D341Med (cell line): ENCODE measurements at regions not wholly inside any gene's neighbourhood (a gene's known extent, or its start where the extent isn't known, plus 50 kb on each side); places are given as distances from the start of the nearest gene placed in this dataset.
"Not testable (repeated sequence)": the region's sequence is repeated elsewhere in the genome, so short reads cannot be mapped to it uniquely, and the experiment has no call there.

Experiments
- DNase-seq: peaks from one replicate; pipeline ENCODE4 v3.0.0; 2012; ENCODE audit warnings: low spot score

GRCh38 chr10:2891073-2891769 is 176.1 kb upstream of the PFKP start:
- DNase-seq: no peak

- no peak for DNase-seq
These were observed 177.3 kb upstream of the PFKP start for GRCh38 chr10:2890093-2890492.

- DNase-seq: no peak
These were observed 178.8 kb upstream of the PFKP start for GRCh38 chr10:2888403-2889004.

- no peak for DNase-seq
These were observed 179.8 kb upstream of the PFKP start for GRCh38 chr10:2887391-2888070.

DNA sequence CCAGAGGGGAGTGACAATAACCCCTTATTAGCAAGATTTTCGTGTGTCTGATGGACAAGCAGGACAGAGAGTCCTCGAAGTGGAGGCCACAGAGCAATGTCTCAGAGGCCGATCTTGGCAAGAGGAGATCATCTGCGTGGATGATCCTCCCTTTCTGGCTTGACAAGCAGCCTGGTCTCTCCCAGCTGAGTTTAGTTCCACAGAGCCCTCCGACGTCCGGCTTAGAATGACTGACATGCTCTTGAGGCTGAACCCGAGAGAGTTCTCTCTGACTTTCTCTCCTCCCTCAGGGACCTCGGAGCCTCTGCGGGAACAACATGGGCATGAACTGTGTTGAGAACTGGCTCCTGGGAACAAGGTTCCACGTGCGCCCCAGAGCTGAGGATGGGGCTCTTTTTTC is 180.7 kb upstream of the PFKP start:
- no peak for DNase-seq

DNA sequence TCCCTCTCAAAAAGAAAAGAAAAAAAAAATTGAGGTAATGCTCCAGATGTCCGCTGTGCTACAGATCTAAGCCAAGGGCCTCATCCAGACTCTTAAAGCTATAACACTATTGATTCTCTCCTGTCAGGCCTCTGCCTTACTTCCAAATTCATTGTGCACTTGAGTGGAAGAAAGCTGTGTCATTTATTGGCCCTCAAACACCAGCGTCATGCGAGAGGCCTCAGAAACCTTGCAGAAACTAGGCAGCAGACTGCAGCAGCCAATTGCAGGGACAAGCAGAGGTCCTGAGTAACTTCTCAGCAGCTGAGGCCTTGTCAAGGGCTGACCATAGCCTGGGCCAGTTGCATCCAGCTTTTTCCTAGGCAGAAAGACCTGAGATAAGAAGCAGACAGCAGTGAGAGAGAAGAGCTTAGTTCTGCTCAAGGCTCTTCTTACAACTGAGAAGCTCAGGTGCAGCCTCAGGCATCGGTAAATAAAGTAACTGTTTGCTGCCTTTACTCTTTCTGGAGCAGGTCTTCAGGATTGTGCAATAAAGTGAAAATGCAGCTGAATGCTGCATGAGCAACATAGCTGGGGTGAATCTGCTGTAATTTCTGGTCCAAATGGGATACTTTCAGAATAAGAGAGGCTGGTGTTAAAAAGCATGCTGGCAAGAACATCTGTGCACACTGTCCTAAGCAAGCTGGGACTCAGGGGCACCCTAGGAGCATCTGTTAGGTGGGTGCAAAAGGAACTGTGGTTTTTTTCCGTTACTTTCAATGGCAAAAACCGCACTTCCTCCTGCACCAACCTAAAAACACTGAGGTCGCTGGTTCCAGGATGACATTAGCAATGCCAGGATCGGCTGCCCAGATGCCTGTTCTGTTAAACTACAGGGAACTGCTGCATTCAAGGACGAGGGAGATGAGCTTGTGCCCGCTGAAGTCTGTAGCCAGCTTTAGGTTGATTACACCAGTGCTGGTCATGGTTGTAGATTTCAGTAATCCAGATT is 181.8 kb upstream of the PFKP start:
- no peak for DNase-seq

- not testable (repeated sequence) for DNase-seq
These were observed 183.3 kb upstream of the PFKP start for GRCh38 chr10:2883983-2884540.

DNA sequence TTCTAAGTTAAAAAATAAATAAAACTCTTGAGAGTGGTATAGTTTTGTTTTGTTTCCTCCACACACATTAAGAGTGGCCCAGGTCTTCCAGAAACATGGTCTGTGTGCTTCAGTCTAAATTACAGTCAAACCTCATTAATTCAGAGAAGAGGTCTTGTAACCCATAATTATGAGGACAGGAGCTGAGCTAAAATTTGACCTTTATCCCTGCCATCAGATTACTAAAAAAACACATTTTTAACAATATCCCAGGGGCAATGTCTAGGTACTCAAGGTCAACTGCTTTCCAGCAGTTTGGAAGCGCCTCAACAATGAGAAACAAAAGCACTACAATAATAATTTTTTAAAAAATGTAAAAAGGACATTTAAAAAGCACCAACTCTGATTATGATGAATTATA is 184.1 kb upstream of the PFKP start:
- DNase-seq: no peak

DNA sequence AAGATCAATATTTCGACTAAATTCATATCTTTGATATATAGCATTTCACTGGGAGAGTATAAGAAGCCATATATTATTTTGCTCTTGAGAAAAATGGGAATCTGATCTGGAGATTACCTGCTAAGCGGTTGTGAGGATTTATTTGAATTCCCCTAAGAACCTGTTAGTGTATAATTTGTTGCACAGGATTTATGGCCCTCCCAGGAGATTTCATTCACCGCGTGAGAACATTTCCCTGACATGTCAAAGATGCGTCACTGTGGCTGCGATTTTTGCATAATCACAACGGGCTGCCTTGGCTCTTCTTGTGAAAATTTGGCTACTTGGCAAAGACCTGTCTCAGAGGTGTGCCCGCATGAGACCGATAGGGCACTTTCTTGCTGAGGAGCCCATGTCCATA is 184.7 kb upstream of the PFKP start:
- peak; percentile 56 for DNase-seq

- DNase-seq: no peak
These were observed 185.4 kb upstream of the PFKP start for GRCh38 chr10:2881720-2882620.

DNA sequence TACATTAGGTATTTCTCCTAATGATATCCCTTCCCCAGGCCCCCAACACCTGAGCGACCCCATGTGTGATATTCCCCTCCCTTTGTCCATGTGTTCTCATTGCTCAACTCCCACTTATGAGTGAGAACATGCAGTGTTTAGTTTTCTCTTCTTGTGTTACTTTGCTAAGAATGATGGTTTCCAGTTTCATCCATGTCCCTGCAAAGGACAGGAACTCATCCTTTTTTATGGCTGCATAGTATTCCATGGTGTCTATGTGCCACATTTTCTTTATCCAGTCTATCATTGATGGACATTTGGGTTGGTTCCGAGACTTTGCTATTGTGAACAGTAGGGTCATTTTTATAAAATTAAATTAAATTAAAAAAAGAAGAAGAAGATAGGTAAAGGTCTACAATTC is 187.3 kb upstream of the PFKP start:
- DNase-seq: not testable (repeated sequence)

GRCh38 chr10:2878818-2879217 is 188.5 kb upstream of the PFKP start:
- no peak for DNase-seq

DNA sequence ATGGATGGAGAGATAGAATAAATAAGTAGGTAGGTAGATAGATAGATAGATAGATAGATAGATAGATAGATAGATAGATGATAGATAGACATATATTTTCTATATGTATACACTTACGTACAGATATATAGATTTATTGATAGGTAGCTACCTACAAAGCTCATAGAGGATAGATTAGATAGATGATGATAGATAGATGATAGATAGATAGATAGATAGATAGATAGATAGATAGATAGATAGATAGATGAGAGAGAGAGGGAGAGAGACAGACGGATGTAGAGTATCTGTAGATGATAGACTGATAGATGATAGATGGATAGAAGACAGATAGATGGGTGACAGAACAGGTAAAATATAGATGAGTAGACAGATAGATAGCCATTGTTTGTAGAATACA is 191.3 kb upstream of the PFKP start:
- DNase-seq: no peak

DNA sequence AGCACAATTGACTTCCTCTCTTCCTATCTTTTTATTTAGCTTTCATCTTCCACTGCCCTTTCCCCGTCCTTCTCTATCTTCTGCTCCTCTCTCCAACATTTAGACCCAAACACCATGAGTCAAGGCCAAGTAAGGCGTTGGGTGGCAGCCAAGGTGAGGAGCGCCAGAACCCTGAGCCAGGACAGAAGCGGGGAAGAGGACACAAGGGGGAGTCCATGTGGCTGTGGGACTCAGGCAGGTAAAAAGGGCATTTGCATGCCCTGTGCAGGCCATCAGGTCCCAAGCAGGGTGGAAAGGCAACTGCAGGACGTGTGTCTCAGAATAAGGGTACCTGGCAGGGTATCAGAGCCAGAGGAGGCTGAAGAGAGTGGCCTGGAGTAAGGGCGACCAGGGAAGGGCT is 192.4 kb upstream of the PFKP start:
- DNase-seq: no peak

DNA sequence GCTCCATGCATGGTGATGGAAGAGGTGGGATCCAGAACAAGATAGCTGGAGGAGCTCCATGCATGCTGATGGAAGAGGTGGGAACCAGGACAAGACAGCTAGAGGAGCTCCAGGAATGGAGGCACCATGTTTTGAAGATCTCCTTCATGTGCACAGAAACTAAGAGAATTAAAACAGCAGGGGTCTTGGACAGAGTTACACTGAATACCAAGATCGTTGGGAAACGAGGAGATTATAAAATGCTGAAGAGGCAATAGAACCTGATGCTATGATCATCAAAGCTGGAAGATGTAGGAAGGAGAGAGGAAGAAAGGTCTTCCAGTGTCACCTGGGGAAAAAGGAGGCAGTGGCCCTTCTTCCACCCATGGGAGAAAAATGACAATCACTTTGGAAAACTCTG is 193.6 kb upstream of the PFKP start:
- DNase-seq: no peak

- no peak for DNase-seq
These were observed 195.6 kb upstream of the PFKP start for GRCh38 chr10:2871673-2872219.

GRCh38 chr10:2870654-2871053 is 196.7 kb upstream of the PFKP start:
- no peak for DNase-seq

- DNase-seq: no peak
These were observed 199.5 kb upstream of the PFKP start for GRCh38 chr10:2867788-2868299.

DNA sequence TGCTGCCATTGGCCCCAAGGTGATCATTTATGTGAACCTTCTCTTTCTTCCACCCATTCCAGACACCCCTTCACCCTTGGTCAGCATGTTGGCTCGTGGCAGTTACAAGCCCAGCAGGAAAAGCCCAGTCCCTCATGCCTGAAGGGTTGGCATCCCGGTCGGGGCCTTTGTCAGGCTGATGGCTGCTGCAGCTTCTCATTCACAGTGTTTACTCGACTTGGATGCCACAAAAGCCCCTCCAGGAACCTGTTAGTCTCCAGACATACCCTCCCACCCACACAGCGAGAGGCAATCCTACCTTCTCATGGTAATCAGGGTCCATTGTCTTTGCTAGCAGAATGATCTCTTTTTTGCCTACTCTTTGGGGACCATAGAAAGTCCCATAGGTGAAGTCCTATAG is 200.8 kb upstream of the PFKP start:
- DNase-seq: no peak

GRCh38 chr10:2861632-2862210 is 205.6 kb upstream of the PFKP start:
- no peak for DNase-seq
